ENCODE measurements at regions not wholly inside any gene's neighbourhood (a gene's known extent, or its start where the extent isn't known, plus 50 kb on each side); places are given as distances from the start of the nearest gene placed in this dataset.

DNA sequence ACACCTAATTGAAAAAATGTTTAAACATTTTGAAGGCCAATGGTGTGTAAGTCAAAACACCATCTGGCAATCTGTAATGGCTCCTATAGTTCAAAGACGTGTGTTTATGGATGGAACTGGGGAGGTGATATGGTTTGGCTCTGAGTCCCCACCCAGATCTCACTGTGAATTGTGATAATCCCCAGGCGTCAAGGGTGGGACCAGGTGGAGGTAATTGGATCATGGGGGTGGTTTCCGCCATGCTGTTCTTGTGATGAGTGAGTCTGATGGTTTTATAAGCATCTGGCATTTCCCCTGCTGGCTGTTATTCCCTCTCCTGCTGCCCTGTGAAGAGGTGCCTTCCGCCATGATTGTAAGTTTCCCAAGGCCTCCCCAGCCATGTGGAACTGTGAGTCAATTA lies 52.2 kb downstream of the ADRA2C start:
- Histone ChIP-seq H2AFZ (ENCODE audit: low read depth, low read length) (no peak overlapping the region), H4K20me1 (ENCODE audit: insufficient read depth, low read length) (no peaks in the 10 kb centered on the region), H3K4me2 (ENCODE audit: low read length) (no peak overlapping the region), H3K9me3 (ENCODE audit: insufficient read depth, low read length) (no peaks in the 10 kb centered on the region), H3K9ac (ENCODE audit: low read length) (no peak overlapping the region), H3K36me3 (replicated peaks; ENCODE audit: low read depth, low read length) (no peaks in the 10 kb centered on the region), H3K27ac (ENCODE audit: low read length) (no peak overlapping the region), H3K4me1 (ENCODE audit: low read length) (no peaks in the 10 kb centered on the region), H3K27me3 (ENCODE audit: low read depth, low read length) (no peaks in the 10 kb centered on the region), H3K4me3 (ENCODE audit: low read length) (no peak overlapping the region), H3K79me2 (ENCODE audit: low read length) (no peaks in the 10 kb centered on the region)
- TF ChIP-seq, protein P1, sequence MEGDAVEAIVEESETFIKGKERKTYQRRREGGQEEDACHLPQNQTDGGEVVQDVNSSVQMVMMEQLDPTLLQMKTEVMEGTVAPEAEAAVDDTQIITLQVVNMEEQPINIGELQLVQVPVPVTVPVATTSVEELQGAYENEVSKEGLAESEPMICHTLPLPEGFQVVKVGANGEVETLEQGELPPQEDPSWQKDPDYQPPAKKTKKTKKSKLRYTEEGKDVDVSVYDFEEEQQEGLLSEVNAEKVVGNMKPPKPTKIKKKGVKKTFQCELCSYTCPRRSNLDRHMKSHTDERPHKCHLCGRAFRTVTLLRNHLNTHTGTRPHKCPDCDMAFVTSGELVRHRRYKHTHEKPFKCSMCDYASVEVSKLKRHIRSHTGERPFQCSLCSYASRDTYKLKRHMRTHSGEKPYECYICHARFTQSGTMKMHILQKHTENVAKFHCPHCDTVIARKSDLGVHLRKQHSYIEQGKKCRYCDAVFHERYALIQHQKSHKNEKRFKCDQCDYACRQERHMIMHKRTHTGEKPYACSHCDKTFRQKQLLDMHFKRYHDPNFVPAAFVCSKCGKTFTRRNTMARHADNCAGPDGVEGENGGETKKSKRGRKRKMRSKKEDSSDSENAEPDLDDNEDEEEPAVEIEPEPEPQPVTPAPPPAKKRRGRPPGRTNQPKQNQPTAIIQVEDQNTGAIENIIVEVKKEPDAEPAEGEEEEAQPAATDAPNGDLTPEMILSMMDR (IDR thresholded peaks at IDR 0.05; ENCODE audit: low read depth, low read length) = no peak
- TF ChIP-seq EZH2phosphoT487 (IDR thresholded peaks at IDR 0.05; ENCODE audit: low read depth) = no peak

DNA sequence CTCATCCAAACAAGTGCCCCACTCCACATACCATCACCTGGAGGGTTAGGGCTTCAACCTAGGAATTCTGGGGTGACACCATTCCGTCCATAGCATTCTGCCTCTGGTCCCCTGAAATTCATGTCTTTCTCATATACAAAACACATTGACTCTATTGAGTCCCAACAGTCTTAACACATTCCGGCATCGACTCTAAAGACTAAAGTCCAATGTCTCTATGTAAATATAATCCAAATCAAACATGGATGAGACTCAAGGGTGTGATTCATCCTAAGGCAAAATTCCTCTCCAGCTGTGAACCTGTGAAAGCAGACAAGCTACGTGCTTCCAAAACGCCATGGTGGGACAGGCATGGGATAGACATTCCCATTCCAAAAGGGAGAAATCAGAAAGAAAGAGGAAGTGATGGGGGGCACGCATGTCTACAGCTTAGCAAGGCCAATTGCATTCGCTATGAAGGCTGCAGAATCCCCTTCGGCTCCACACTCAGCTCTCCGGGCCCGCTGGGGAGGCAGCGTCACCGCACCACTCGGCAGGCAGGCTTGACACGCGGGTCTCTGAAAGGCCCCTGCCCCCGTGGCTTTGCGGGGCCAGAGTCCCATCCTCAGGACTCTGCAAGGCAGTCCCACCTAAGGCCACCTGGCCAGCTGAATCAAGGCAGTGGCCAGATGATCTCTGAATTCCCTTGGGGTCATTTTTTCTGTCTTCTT lies 53.2 kb downstream of the ADRA2C start:
- Histone ChIP-seq H3K4me2 (ENCODE audit: low read length) (no peak overlapping the region), H3K27ac (ENCODE audit: low read length) (no peak overlapping the region), H3K27me3 (ENCODE audit: low read depth, low read length) (no peaks in the 10 kb centered on the region), H3K79me2 (ENCODE audit: low read length) (no peaks in the 10 kb centered on the region), H3K4me3 (ENCODE audit: low read length) (no peak overlapping the region), H2AFZ (ENCODE audit: low read depth, low read length) (no peak overlapping the region), H3K36me3 (replicated peaks; ENCODE audit: low read depth, low read length) (no peaks in the 10 kb centered on the region), H4K20me1 (ENCODE audit: insufficient read depth, low read length) (no peaks in the 10 kb centered on the region), H3K4me1 (ENCODE audit: low read length) (no peaks in the 10 kb centered on the region), H3K9ac (ENCODE audit: low read length) (no peak overlapping the region), H3K9me3 (ENCODE audit: insufficient read depth, low read length) (no peaks in the 10 kb centered on the region)
- TF ChIP-seq EZH2phosphoT487 (IDR thresholded peaks at IDR 0.05; ENCODE audit: low read depth) = no peak
- TF ChIP-seq, protein P1 (IDR thresholded peaks at IDR 0.05; ENCODE audit: low read depth, low read length) = no peak

DNA sequence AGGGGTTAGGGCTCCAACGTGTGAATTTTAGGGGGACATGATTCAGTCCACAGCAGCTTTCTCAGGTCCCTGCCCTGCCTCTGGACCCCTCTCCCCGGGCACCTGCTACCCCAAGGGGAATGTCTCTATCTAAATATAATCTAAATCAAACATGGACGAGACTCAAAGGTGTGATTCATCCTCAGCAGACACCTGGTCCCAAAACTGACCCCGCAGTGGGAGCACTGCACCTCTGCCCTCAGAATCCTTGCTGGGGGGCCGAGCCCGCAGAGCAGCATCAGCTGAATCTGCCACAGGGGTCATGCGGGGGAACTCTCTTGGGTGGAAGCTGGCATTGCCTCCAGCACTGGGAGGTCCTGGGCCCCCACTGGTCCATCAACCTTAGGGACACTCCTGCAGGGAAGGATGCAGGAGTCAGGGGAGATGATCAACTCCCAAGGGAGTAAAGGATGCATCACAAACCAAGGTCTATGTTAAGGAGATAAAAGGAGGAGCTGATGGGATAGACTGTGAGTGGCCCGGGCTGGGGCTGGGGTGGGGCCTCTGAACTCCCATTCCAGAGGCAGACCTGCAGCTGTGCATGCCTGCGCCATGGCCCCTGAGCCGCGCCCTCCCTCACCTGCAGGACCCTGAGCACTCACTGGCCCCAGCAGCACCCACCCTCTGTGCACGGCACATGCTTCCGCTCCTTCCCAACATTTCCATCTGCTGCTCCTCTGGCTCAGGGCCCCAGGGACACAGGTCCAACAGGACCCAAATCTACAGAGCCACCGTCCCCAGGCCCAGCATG lies 54.0 kb downstream of the ADRA2C start:
- no peak overlapping the region for H3K27ac ChIP-seq (ENCODE audit: low read length)
- H2AFZ ChIP-seq (ENCODE audit: low read depth, low read length) = no peak overlapping the region
- TF ChIP-seq, protein P1 (IDR thresholded peaks at IDR 0.05; ENCODE audit: low read depth, low read length) = no peak
- no peak for TF ChIP-seq EZH2phosphoT487 (IDR thresholded peaks at IDR 0.05; ENCODE audit: low read depth)
- H3K79me2 ChIP-seq (ENCODE audit: low read length) = no peaks in the 10 kb centered on the region
- no peaks in the 10 kb centered on the region for H3K36me3 ChIP-seq (replicated peaks; ENCODE audit: low read depth, low read length)
- no peak overlapping the region for H3K4me2 ChIP-seq (ENCODE audit: low read length)
- no peaks in the 10 kb centered on the region for H3K27me3 ChIP-seq (ENCODE audit: low read depth, low read length)
- no peak overlapping the region for H3K4me3 ChIP-seq (ENCODE audit: low read length)
- H3K9me3 ChIP-seq (ENCODE audit: insufficient read depth, low read length) = no peaks in the 10 kb centered on the region
- no peaks in the 10 kb centered on the region for H4K20me1 ChIP-seq (ENCODE audit: insufficient read depth, low read length)
- no peaks in the 10 kb centered on the region for H3K4me1 ChIP-seq (ENCODE audit: low read length)
- H3K9ac ChIP-seq (ENCODE audit: low read length) = no peak overlapping the region

DNA sequence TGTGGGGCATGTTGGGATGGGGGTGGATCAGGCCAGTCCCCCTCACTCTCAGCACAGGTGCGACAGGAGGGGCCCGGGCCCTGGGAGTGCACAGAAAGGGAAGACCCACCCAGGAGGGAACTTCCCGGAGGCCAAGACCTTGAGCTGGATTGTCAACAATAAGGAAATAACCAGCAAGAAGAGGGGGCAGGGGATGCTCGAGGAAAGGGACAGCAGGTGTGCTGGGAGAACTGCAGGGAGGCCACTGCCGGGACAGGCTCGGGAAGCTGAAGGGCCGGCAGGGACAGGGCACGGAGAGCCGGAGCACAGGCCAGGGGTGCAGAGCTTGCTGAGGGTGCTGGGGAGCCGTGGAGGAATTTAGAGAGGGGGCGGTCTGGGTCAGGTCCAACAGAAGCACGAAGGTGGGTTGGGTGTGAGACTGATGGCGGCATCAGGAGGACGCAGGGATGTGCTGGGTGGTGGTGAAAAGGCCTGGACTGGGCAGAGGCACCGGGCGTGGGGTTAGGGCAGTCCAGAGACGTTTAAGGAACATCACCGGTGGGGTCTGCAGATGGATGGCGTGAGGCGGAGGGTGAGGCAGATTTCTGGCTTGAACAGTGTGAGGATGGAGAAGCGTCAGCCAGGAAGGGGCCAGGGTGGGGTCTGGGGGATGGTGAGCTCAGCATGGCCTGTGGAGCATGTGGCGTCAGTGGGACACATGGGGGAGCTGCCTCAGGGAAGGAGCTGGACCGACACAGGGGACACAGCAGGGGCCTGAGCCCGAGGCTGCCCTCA lies 54.8 kb downstream of the ADRA2C start:
- no peaks in the 10 kb centered on the region for H3K4me1 ChIP-seq (ENCODE audit: low read length)
- H3K27me3 ChIP-seq (ENCODE audit: low read depth, low read length) = no peaks in the 10 kb centered on the region
- H4K20me1 ChIP-seq (ENCODE audit: insufficient read depth, low read length) = no peaks in the 10 kb centered on the region
- no peak overlapping the region for H3K9ac ChIP-seq (ENCODE audit: low read length)
- H3K4me2 ChIP-seq (ENCODE audit: low read length) = no peak overlapping the region
- H3K36me3 ChIP-seq (replicated peaks; ENCODE audit: low read depth, low read length) = no peaks in the 10 kb centered on the region
- no peak overlapping the region for H3K27ac ChIP-seq (ENCODE audit: low read length)
- no peak overlapping the region for H3K4me3 ChIP-seq (ENCODE audit: low read length)
- no peak for TF ChIP-seq EZH2phosphoT487 (IDR thresholded peaks at IDR 0.05; ENCODE audit: low read depth)
- TF ChIP-seq, protein P1 (IDR thresholded peaks at IDR 0.05; ENCODE audit: low read depth, low read length) = no peak
- H3K9me3 ChIP-seq (ENCODE audit: insufficient read depth, low read length) = no peaks in the 10 kb centered on the region
- H3K79me2 ChIP-seq (ENCODE audit: low read length) = no peaks in the 10 kb centered on the region
- no peak overlapping the region for H2AFZ ChIP-seq (ENCODE audit: low read depth, low read length)

Measured in OCI-LY3 (cell line).